HepG2 (cell line): ENCODE measurements at regions not wholly inside any gene's neighbourhood (a gene's known extent, or its start where the extent isn't known, plus 50 kb on each side); places are given as distances from the start of the nearest gene placed in this dataset.
"Not testable (repeated sequence)": the region's sequence is repeated elsewhere in the genome, so short reads cannot be mapped to it uniquely, and the experiment has no call there.

Experiments used
- CEBPG ChIP-seq: IDR thresholded peaks from 2 replicates; pipeline ENCODE4 v1.6.1; 2016
- ETS1 ChIP-seq: sonication (generic); formaldehyde crosslinking; IDR thresholded peaks from 2 replicates; pipeline ENCODE4 v1.4.0; 2020; ENCODE audit warnings: missing genetic modification reagents
- ETV6 ChIP-seq: sonication (generic); formaldehyde crosslinking; conservative IDR thresholded peaks from 2 replicates; pipeline ENCODE4 v1.4.0; 2020; ENCODE audit warnings: missing genetic modification reagents
- EZH2 ChIP-seq: conservative IDR thresholded peaks from 2 replicates; pipeline ENCODE4 v1.6.1; 2012; ENCODE audit warnings: mild to moderate bottlenecking, low read depth, low read length, moderate library complexity
- JUND ChIP-seq: sonication (generic); formaldehyde crosslinking; IDR thresholded peaks from 2 replicates; pipeline ENCODE4 v1.8.0; 2022; ENCODE audit warnings: mild to moderate bottlenecking, missing genetic modification reagents
- POLR2A ChIP-seq, 2 experiments: IDR thresholded peaks; 2 replicates each; pipeline ENCODE4 v1.6.1; 2011; ENCODE audit warnings: low read depth in 2 of 2, low read length in 2 of 2, mild to moderate bottlenecking in 1 of 2, moderate library complexity in 1 of 2; ENCODE audit not compliant: insufficient read depth in 1 of 2
- RBM22 ChIP-seq: fragments of 200-400 bp; formaldehyde crosslinking; optimal IDR thresholded peaks from 2 replicates; pipeline ENCODE3; 2017; ENCODE audit warnings: mild to moderate bottlenecking, low read length, moderate library complexity
- TF ChIP-seq, protein P1 (sequence below): fragments of 450-650 bp; IDR thresholded peaks from 2 replicates; pipeline ENCODE4 v1.6.1; 2016

GRCh38 chr13:53305419-53305818 lies 276.8 kb downstream of the OLFM4 start:
- not testable (repeated sequence) for TF ChIP-seq CEBPG (CRISPR knock-in tag); ETV6 (CRISPR knock-in tag); ETS1 (CRISPR knock-in tag); JUND (CRISPR knock-in tag); EZH2; RBM22; POLR2A (IDR thresholded peaks at IDR 0.05; ENCODE audit: insufficient read depth in 1 of 2, low read depth in 2 of 2, low read length in 2 of 2)
- TF ChIP-seq, protein P1, sequence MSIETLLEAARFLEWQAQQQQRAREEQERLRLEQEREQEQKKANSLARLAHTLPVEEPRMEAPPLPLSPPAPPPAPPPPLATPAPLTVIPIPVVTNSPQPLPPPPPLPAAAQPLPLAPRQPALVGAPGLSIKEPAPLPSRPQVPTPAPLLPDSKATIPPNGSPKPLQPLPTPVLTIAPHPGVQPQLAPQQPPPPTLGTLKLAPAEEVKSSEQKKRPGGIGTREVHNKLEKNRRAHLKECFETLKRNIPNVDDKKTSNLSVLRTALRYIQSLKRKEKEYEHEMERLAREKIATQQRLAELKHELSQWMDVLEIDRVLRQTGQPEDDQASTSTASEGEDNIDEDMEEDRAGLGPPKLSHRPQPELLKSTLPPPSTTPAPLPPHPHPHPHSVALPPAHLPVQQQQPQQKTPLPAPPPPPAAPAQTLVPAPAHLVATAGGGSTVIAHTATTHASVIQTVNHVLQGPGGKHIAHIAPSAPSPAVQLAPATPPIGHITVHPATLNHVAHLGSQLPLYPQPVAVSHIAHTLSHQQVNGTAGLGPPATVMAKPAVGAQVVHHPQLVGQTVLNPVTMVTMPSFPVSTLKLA, result not testable (repeated sequence)
